Sciatic nerve (tissue), 2 donors: ENCODE measurements at regions not wholly inside any gene's neighbourhood (a gene's known extent, or its start where the extent isn't known, plus 50 kb on each side); places are given as distances from the start of the nearest gene placed in this dataset.

ENCODE experiments used
- ATAC-seq: fragments of 200-7000 bp; cut with Tn5 transposase; one replicate; pipeline ENCODE4 v1.9.1; 2020; ENCODE audit warnings: mild to moderate bottlenecking, moderate library complexity
- DNase-seq: peaks from one replicate; pipeline ENCODE4 v3.0.0-alpha.2; 2020; ENCODE audit warnings: low spot score
- intact Hi-C: fragments of 100-400 bp; cut with DNase I; formaldehyde crosslinking; loops from one replicate; pipeline ENCODE4 v1.14.2; 2022
- donor health status: DM: no; HTN: no; CAD: no.
- donor health status: DM: no; HTN: no; CAD: no.

GRCh38 chr6:41464481-41464880, 81.7 kb upstream of the FOXP4 start:
- intact Hi-C loops = loop anchor here (5.0 kb wide), 1 partner anchor 123 kb away; no protein-coding TSS in a partner anchor
- DNase-seq (no peak), ATAC-seq (no peak)

DNA sequence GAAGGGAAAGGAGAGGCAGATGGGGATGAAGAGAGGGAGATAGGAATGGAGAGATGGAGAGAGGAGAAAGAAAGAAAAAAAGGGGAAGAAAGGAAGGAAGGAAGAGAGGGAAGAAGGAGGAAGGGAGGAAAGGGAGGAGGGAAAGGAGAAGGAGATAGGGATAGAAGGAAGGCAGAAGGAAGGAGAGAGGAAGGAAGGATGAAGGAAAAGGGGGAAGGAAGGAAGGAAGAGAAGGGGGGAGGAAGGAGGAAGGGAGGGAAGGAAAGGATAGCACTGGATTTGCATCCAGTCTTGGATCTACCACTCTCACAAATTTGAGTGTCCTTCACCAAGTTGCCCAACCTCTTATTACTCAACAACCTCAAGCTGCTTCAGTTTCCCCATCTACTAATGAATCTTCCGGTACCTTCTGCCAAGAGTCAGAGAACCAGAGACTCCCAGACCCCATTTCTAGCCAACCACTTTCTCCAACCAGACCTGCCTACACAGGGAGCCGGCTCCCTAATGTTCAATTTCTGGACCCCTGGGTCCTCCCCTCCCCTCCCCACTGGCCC, 79.7 kb upstream of the FOXP4 start:
- intact Hi-C loops = no loop called here
- DNase-seq (no peak), ATAC-seq (peak; percentile 24)

DNA sequence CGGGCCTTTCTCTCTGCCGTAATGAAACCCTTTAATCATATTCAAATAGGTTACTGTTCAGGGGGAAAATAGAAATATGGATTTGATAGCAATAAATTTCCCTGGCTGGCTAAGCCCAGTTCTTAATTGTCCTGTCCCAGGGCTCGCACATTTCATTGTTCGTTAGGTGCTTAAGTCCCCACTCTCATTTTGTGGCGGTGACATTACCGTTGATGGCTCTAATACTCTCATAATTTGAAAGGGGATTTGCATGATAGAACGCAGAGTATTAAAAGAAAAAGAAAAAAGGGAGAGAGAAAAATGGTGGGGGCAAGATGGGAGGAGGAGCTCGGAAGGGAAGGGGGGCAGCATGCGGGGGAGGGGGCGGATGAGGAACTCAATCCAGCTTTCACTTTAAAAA, 79.1 kb upstream of the FOXP4 start:
- intact Hi-C loops = no loop called here
- no peak for DNase-seq
- no peak for ATAC-seq

DNA sequence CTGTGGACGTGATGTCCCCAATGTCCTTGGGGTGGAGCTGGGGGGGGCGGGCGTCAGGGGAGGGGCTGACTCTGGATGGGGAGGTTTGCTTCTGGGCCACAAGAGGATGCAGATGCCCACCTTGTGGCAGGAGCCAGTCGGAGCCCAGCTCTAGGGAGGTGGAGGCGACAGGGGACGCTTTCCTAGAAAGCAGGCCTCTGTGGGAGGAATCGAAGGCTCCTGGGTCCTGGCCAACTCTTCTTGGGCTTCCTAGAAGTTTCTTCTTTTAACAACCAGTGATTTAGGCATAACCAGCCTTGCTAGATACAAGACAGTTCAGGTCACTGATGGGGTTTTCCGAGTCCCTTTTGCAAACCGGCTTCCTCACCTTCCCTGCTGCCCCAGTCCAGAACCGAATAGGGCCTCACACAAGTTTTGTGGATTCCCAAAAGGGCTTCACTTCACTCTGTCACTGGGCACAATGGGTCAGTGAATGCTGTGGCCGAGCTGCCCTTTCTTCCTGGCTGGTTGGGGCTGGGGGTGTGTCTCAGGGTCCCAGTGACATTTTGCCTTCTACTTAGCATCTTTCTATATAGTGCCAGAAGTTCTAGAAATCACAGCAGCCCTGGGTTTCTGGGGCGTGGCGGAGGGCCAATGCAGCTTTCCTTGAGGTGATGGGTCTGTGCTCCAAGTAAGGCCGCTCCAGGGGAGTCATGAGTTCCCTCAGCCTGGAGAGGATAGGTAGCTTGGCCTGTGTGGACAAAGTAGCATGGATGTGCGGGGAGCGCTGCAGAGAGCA, 78.4 kb upstream of the FOXP4 start:
- intact Hi-C loops = no loop called here
- DNase-seq (no peak), ATAC-seq (no peak)

DNA sequence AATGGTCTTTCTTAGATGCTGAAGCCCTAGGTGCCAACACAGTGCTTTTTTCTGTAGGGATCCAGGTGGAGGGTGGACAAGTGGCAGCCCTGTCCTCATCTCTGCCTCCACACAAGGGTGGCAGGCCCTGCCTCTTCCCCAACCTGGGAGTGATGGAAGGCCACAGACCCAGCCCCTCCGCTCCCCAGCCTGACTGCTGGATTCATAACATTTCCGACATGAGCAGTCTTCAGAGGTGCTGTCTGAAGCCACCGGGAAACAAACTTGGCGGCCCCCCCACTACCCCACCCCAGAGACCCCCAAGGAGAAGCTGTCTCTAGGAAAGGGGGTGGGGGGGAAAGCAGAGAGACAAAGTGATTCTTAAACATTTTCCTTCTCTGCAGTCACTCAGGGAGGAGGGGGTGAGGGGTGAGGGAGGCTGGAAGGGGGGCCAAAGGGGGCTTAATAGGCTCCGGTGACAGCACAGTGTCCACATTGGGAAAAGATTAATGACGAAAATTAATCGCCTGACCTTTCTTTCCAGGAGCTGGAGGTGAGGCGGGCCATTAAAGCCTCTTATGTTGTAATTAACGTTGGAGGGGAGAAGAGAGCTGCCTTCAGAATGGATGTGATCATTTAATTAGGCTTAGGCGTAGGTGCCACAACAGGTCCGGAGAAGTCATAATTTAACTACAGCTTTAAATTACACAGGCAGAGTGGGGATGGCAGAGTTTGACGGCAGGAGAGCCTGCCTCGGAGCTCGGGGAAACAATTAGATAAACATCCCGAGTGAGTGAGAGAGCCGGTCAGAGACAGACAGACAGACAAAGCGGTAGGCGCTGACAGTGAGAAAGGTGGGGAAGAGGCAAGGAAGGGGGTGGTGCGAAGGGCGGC, 76.8 kb upstream of the FOXP4 start:
- no peak for DNase-seq
- no peak for ATAC-seq
- intact Hi-C loops = no loop called here

DNA sequence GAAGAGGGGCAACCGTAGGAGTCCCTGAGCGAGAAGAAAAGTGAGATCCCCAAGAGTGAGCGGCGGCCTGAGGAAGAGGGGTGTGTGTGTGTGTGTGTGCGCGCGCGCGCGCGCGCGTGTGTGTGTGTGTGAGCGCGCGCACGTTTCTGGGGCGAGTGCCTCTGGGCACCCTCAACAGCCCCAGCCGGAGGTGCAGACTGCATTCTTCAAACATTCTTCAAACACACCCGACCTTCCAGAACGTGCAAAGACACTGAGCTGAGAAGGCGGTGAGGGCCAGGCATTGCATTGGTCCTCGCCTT, 76.2 kb upstream of the FOXP4 start:
- ATAC-seq (peak; percentile 54), DNase-seq (no peak)
- intact Hi-C loops = no loop called here

GRCh38 chr6:41470331-41471063, 75.7 kb upstream of the FOXP4 start:
- intact Hi-C loops = no loop called here
- ATAC-seq = peak; percentile 86
- peak; percentile 79 for DNase-seq

DNA sequence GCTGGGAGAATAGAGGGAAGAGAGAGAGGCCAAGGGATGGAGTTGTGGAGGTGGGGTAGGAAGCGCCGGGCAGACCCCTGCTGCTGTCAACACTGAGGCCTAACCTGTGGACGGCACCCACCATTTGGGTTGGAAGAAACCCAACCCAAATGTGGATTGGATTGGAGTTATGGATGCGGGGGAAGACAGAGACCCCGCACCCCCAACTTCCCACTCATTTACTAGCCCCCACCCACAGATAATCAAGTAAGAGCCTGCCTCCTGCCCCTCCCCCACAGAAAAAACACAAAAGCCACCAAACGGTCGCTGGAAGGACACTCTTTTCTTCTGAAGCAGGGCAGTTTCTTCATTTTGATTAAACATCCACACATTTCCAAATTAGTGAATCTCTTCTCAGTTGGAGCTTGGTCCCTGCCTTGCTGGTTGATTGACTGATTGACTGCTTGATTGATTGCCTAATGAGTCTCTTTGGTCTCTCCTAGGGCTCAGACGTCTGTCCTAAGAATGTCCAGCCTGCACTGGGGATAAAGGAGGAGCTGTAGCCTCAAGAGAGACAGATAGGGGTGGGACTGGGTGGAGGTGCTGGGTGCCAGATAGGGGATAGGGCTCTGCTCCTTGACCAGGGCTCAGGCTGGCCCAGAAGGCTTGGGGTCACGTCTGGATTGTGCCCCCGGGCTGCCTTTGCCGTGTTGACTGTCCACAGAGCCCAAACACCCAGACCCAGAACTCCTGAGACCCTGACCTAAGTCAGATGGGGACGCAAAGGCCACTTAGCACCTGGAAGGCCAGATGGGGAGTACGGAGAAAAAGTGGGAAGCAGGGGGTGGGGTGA, 74.9 kb upstream of the FOXP4 start:
- DNase-seq = no peak
- intact Hi-C loops = no loop called here

DNA sequence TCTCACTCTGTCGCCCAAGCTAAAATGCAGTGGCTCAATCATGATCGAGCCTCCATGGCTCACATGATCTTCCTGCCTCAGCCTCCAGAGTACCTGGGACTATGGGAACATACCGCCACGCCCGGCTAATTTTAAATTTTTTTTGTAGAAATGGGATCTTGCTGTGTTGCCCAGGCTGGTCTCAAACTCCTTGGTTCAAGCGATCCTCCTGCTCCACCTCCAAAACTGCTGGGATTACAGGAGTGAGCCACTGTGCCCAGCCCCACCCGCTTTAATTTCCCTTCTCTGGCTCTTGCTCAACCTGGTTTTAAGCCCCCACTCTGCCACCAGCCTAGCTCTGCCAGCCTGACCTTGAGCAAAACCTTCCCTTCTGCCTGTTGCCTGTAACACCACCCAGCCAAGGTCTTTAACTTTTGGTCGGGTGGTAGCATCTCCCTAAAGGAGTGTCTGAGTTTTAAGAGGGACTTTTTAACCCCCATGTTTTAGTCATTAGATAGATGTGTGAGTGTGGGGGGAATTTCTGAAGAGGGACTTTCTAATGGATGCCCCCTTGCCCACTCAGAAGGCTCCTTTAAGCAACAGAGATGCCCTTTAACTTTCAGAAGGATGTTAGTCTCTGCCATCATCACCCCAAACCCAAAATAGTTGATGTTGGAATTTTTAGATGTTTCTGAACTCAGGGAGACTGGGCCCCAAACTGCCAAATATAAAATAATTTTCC, 71.8 kb upstream of the FOXP4 start:
- DNase-seq (no peak), ATAC-seq (no peak)
- intact Hi-C loops = no loop called here

More for the DNA sequence above, 74.9 kb upstream of the FOXP4 start:
- ATAC-seq = no peak

- no peak for ATAC-seq
These were observed 71.0 kb upstream of the FOXP4 start for GRCh38 chr6:41475164-41475563.

GRCh38 chr6:41475737-41476357, 70.3 kb upstream of the FOXP4 start:
- intact Hi-C loops = no loop called here
- DNase-seq (no peak), ATAC-seq (no peak)

More at GRCh38 chr6:41475164-41475563, 71.0 kb upstream of the FOXP4 start:
- intact Hi-C loops = no loop called here
- no peak for DNase-seq

GRCh38 chr6:41476401-41476800, 69.8 kb upstream of the FOXP4 start:
- intact Hi-C loops = no loop called here
- DNase-seq = no peak
- no peak for ATAC-seq

GRCh38 chr6:41477572-41477971, 68.6 kb upstream of the FOXP4 start:
- DNase-seq (no peak), ATAC-seq (no peak)
- intact Hi-C loops = no loop called here

DNA sequence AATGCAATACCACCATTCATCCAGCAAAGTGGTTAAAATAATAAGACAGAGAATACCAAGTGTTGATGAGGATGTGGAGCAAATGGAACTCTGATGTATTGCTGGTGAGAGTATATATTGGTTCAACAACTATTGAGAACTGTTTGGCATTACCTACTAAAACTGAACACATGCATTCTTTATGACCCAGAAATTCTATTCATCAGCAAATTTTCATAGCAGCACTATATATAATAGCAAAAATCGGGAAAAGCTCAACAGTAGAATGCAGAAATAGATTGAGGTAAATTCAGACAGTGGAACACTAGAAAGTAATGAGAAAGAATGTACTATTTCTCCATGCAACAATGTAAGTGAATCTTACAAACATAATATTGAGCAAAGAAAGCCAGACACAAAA, 62.2 kb upstream of the FOXP4 start:
- ATAC-seq = no peak
- intact Hi-C loops = no loop called here

GRCh38 chr6:41487860-41488432, 58.2 kb upstream of the FOXP4 start:
- intact Hi-C loops = no loop called here
- DNase-seq (no peak), ATAC-seq (peak; percentile 1)

More for the DNA sequence above, 62.2 kb upstream of the FOXP4 start:
- no peak for DNase-seq

DNA sequence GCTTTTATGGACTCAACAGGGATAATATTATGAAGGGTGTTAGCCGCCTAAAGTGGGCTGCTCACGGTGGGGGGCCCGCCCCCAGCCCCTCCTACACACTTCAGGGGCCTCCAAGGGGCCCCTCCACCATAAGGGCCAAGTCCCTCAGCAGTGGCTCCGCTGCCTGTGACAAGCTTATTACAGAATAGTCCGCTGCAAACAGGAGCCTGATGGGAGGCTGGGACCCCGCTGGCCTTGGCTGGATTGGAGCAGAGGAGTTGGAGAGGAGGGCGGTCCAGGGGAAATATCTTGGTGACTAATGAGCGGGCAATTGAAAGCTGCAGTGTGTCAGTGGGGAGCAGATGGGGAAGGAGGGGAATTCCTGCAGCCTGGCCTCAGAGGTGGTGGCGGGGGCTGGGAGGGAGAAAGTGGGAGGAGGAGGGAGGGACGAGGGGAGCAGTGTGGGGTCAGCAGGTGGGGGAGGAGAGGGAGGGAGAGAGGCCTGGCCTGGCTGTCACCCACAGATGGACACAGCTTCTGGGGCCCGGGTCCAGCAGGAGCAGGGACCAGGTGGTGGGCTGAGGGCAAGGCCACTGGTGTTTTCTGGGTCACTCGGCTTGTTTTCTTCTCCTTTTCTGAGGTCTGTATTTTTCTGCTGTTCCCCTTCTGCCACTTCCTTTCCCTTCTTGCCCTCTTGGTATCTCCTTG, 57.6 kb upstream of the FOXP4 start:
- intact Hi-C loops = no loop called here
- ATAC-seq (peak; percentile 79), DNase-seq (peak; percentile 68)
